Ishikawa (cell line): ENCODE measurements at regions not wholly inside any gene's neighbourhood (a gene's known extent, or its start where the extent isn't known, plus 50 kb on each side); places are given as distances from the start of the nearest gene placed in this dataset.

Experiments used
- CEBPB ChIP-seq: IDR thresholded peaks from 2 replicates; pipeline ENCODE4 v1.6.1; 2012
- CREB1 ChIP-seq: IDR thresholded peaks from 2 replicates; pipeline ENCODE4 v1.6.1; 2012; ENCODE audit warnings: low read depth
- EGR1 ChIP-seq: IDR thresholded peaks from 2 replicates; pipeline ENCODE4 v1.6.1; 2012
- EP300 ChIP-seq: IDR thresholded peaks from 2 replicates; pipeline ENCODE4 v1.6.1; 2012; ENCODE audit warnings: borderline replicate concordance
- FOXM1 ChIP-seq: IDR thresholded peaks from 2 replicates; pipeline ENCODE4 v1.6.1; 2012; ENCODE audit warnings: low read depth, borderline replicate concordance
- MAX ChIP-seq: IDR thresholded peaks from 2 replicates; pipeline ENCODE4 v1.6.1; 2012
- RAD21 ChIP-seq: IDR thresholded peaks from 2 replicates; pipeline ENCODE4 v1.6.1; 2012; ENCODE audit warnings: low read depth
- REST ChIP-seq: IDR thresholded peaks from 2 replicates; pipeline ENCODE4 v1.6.1; 2012; ENCODE audit warnings: low read depth, mild to moderate bottlenecking
- TAF1 ChIP-seq: IDR thresholded peaks from 2 replicates; pipeline ENCODE4 v1.6.1; 2012; ENCODE audit warnings: low read depth, mild to moderate bottlenecking
- TEAD4 ChIP-seq: IDR thresholded peaks from 2 replicates; pipeline ENCODE4 v1.6.1; 2012
- USF1 ChIP-seq: IDR thresholded peaks from 2 replicates; pipeline ENCODE4 v1.6.1; 2012
- YY1 ChIP-seq: IDR thresholded peaks from 2 replicates; pipeline ENCODE4 v1.6.1; 2012; ENCODE audit warnings: low read depth
- ZBTB7A ChIP-seq: IDR thresholded peaks from 2 replicates; pipeline ENCODE4 v1.6.1; 2012; ENCODE audit warnings: low read depth

GRCh38 chr14:44803239-44803905 lies 158.4 kb downstream of the KLHL28 start:
- TF ChIP-seq RAD21 (peak; percentile 92), CEBPB (no peak)

GRCh38 chr14:44798386-44799242 lies 163.1 kb downstream of the KLHL28 start:
- no peak for TF ChIP-seq MAX

GRCh38 chr14:44795725-44796124 lies 166.0 kb downstream of the KLHL28 start:
- peak; percentile 10; the same call in 1 of the 2 replicates for TF ChIP-seq USF1
- TF ChIP-seq FOXM1: no peak
- no peak for TF ChIP-seq TEAD4
- no peak for TF ChIP-seq ZBTB7A
- TF ChIP-seq EP300: no peak
- TF ChIP-seq MAX: 0 out of 2 replicates have a peak, but pooled peaks have one; percentile 49

- TF ChIP-seq FOXM1: no peak
These were observed 170.0 kb downstream of the KLHL28 start for GRCh38 chr14:44791730-44792129.

- TF ChIP-seq MAX (no peak), REST (no peak), CEBPB (no peak), EP300 (no peak), TEAD4 (no peak)
These were observed 173.1 kb downstream of the KLHL28 start for GRCh38 chr14:44788612-44789011.

- TF ChIP-seq USF1: no peak
- TF ChIP-seq CEBPB: no peak
- no peak for TF ChIP-seq ZBTB7A
- TF ChIP-seq CREB1: no peak
- no peak for TF ChIP-seq REST
- TF ChIP-seq EGR1: no peak
- TF ChIP-seq TEAD4: no peak
These were observed 176.7 kb downstream of the KLHL28 start for GRCh38 chr14:44785096-44785495.

- no peak for TF ChIP-seq EP300
- TF ChIP-seq REST: no peak
- TF ChIP-seq FOXM1: no peak
- TF ChIP-seq TAF1: no peak
- no peak for TF ChIP-seq ZBTB7A
- TF ChIP-seq RAD21: no peak
- no peak for TF ChIP-seq CREB1
- TF ChIP-seq CEBPB: no peak
- TF ChIP-seq YY1: no peak
- no peak for TF ChIP-seq EGR1
These were observed 177.8 kb downstream of the KLHL28 start for GRCh38 chr14:44783901-44784300.
